A673 (cell line): ENCODE measurements at regions not wholly inside any gene's neighbourhood (a gene's known extent, or its start where the extent isn't known, plus 50 kb on each side); places are given as distances from the start of the nearest gene placed in this dataset.

Experiments used
- BruUV-seq: library from RNA; stranded (reverse); fragments of 400-500 nt; replicated peaks from 2 replicates; lab custom pipeline; 2021; lab: Mats Ljungman, UMichigan
- CTCF ChIA-PET: fragments of 300-600 bp; sonication (Branson Sonifier 250); formaldehyde crosslinking; loops from one replicate; lab custom pipeline; 2022; ENCODE audit warnings: antibody characterized with exemption; lab: Charles Lee
- POLR2A ChIA-PET: fragments of 300-600 bp; sonication (Branson Sonifier 250); formaldehyde crosslinking; loops from one replicate; lab custom pipeline; 2022; ENCODE audit warnings: antibody characterized with exemption; ENCODE audit not compliant: low non-redundant PET; lab: Charles Lee
- DNase-seq: peaks from one replicate; pipeline ENCODE4 v3.0.0-alpha.2; 2015; ENCODE audit warnings: low spot score
- H3K27ac ChIP-seq: fragments of 200-600 bp; sonication (generic); 2 replicates; pipeline ENCODE4 v1.5.1; 2016; ENCODE audit warnings: mixed run types, low read depth, mild to moderate bottlenecking, mixed read lengths, antibody characterized with exemption, low read length; ENCODE audit not compliant: poor library complexity, severe bottlenecking
- H3K27me3 ChIP-seq: fragments of 200-600 bp; sonication (generic); replicated peaks from 2 replicates; pipeline ENCODE4 v1.6.1; 2017; ENCODE audit warnings: mixed run types, low read depth, mild to moderate bottlenecking, mixed read lengths, antibody characterized with exemption, low read length; ENCODE audit not compliant: insufficient read depth, poor library complexity
- H3K36me3 ChIP-seq: fragments of 200-600 bp; sonication (generic); 2 replicates; pipeline ENCODE4 v1.6.1; 2016; ENCODE audit warnings: mixed run types, mild to moderate bottlenecking, mixed read lengths, antibody characterized with exemption, low read length; ENCODE audit not compliant: insufficient read depth, poor library complexity, severe bottlenecking
- H3K4me1 ChIP-seq: fragments of 200-600 bp; sonication (generic); 2 replicates; pipeline ENCODE4 v1.6.1; 2017; ENCODE audit warnings: mixed run types, mild to moderate bottlenecking, mixed read lengths, antibody characterized with exemption, low read length; ENCODE audit not compliant: insufficient read depth, poor library complexity, severe bottlenecking
- H3K4me3 ChIP-seq: fragments of 200-600 bp; sonication (generic); 2 replicates; pipeline ENCODE4 v1.5.1; 2016; ENCODE audit warnings: low read depth, mixed run types, mild to moderate bottlenecking, mixed read lengths, low read length; ENCODE audit not compliant: poor library complexity, severe bottlenecking
- H3K9me3 ChIP-seq: fragments of 200-600 bp; sonication (generic); 2 replicates; pipeline ENCODE4 v1.6.1; 2016; ENCODE audit warnings: mixed run types, low read depth, mild to moderate bottlenecking, mixed read lengths, antibody characterized with exemption, low read length; ENCODE audit not compliant: poor library complexity, severe bottlenecking
- EZH2 ChIP-seq: fragments of 200-600 bp; sonication (generic); IDR thresholded peaks from 2 replicates; pipeline ENCODE4 v1.6.1; 2017; ENCODE audit warnings: borderline replicate concordance, low read depth, mild to moderate bottlenecking, mixed read lengths, antibody characterized with exemption, low read length; ENCODE audit not compliant: poor library complexity, severe bottlenecking
- intact Hi-C: fragments of 100-400 bp; cut with micrococcal nuclease; formaldehyde crosslinking; loops from one replicate; pipeline ENCODE4 v1.10.0; 2022; ENCODE audit not compliant: unreplicated experiment
- TF ChIP-seq, protein P1 (sequence below): fragments of 300-800, 200-600 bp; sonication (generic); conservative IDR thresholded peaks from 2 replicates; pipeline ENCODE4 v1.5.1; 2017; ENCODE audit warnings: low read depth, mild to moderate bottlenecking, antibody characterized with exemption, low read length, moderate library complexity, mixed read lengths

DNA sequence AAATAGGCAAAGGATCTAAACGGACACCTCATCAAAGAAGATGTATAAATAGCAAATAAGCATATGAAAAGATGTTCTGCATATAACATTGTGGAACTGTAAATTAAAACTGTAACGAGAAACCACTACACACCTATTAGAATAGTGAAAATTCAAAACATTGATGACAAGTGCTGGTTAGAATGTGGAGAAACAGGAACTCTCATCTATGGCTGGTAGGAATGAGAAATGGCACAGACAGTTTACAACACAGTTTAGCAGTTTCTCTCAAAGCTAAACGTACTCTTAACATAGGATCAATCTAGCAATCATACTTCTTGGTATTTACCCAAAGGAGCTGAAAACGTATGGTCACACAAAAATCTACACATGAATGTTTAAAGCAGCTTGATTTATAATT, 126.2 kb downstream of the TRIB2 start:
- Histone ChIP-seq H3K27ac (no peak overlapping the region), H3K27me3 (no peaks in the 10 kb centered on the region), H3K4me1 (no peaks in the 10 kb centered on the region), H3K4me3 (no peak overlapping the region), H3K9me3 (no peaks in the 10 kb centered on the region), H3K36me3 (no peaks in the 10 kb centered on the region)
- ChIA-PET POLR2A (no interaction called here), CTCF (no interaction called here)
- no peak for DNase-seq
- intact Hi-C loops: no loop called here
- no TSS peak for BruUV-seq
- TF ChIP-seq, protein P1, sequence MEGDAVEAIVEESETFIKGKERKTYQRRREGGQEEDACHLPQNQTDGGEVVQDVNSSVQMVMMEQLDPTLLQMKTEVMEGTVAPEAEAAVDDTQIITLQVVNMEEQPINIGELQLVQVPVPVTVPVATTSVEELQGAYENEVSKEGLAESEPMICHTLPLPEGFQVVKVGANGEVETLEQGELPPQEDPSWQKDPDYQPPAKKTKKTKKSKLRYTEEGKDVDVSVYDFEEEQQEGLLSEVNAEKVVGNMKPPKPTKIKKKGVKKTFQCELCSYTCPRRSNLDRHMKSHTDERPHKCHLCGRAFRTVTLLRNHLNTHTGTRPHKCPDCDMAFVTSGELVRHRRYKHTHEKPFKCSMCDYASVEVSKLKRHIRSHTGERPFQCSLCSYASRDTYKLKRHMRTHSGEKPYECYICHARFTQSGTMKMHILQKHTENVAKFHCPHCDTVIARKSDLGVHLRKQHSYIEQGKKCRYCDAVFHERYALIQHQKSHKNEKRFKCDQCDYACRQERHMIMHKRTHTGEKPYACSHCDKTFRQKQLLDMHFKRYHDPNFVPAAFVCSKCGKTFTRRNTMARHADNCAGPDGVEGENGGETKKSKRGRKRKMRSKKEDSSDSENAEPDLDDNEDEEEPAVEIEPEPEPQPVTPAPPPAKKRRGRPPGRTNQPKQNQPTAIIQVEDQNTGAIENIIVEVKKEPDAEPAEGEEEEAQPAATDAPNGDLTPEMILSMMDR: no peak

DNA sequence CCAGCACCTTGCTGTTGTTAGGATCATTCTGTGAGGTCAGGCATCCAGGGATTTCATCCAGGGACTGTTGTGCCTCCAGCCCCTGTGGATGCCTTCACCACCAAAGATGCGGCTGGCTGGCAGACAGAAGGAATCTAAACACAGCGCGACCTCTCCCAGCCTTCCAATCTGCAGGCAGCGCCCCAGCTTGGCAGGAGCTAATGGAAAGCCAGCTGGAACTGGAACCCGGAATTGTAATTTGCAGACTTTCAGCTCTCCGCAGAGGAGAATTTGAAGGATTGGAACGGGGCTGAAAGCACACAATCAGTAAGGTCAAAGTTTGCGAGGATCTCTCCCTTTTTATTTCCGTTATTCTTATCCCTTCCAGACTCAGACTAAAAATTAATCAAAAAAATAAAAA, 127.8 kb downstream of the TRIB2 start:
- CTCF ChIA-PET: no interaction called here
- Histone ChIP-seq H3K4me1 (no peaks in the 10 kb centered on the region), H3K27ac (no peak overlapping the region), H3K36me3 (no peaks in the 10 kb centered on the region), H3K9me3 (no peaks in the 10 kb centered on the region), H3K27me3 (no peaks in the 10 kb centered on the region), H3K4me3 (no peak overlapping the region)
- intact Hi-C loops: no loop called here
- POLR2A ChIA-PET: no interaction called here
- DNase-seq: no peak
- no TSS peak for BruUV-seq
- TF ChIP-seq, protein P1: no peak
- TF ChIP-seq EZH2: no peak

GRCh38 chr2:12847694-12848575, 131.2 kb downstream of the TRIB2 start:
- ChIA-PET CTCF (no interaction called here), POLR2A (no interaction called here)
- BruUV-seq: no TSS peak

More at GRCh38 chr2:12847694-12848575, 131.2 kb downstream of the TRIB2 start:
- no peak for DNase-seq
- no peak overlapping the region for H3K4me3 ChIP-seq
- intact Hi-C loops: no loop called here
- no peaks in the 10 kb centered on the region for H3K27me3 ChIP-seq
- H3K36me3 ChIP-seq: no peaks in the 10 kb centered on the region
- TF ChIP-seq, protein P1: no peak
- TF ChIP-seq EZH2: no peak
- H3K27ac ChIP-seq: no peak overlapping the region
- H3K4me1 ChIP-seq: no peaks in the 10 kb centered on the region
- H3K9me3 ChIP-seq: no peaks in the 10 kb centered on the region
